ENCODE measurements at regions not wholly inside any gene's neighbourhood (a gene's known extent, or its start where the extent isn't known, plus 50 kb on each side); places are given as distances from the start of the nearest gene placed in this dataset.
"Not testable (repeated sequence)": the region's sequence is repeated elsewhere in the genome, so short reads cannot be mapped to it uniquely, and the experiment has no call there.

DNA sequence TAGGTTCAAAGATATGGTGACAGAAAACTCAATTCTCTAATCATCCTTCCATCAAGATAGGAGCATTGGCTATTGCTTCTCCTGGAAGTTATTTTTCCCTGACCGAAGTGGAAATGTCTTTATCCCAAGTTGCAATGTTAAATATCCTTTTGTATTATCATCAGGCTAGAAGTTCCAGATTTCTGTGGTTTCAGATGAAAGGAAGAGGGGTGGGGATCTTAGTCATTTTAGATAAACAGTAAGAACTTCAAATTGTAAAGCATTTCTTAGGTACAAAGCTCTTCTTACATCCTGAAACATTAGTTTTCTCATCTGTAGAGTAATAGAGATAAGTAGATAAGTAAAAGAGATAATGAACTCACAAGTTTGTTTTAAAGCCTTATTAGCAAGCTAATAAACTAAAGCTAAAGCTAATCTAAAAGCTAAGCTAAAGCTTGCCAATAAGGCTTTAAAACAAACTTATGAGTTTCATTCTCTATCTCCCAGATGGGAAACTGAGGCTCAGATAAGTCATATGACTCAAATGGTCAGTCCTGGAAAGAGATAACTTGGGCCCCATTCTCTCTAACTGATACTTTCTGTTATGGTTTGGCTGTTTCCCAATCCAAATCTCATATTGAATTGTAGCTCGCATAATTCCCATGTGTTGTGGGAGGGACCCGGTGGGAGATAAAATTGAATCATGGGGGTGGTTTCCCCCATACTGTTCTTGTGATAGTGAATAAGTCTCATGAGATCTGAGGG lies 99.2 kb upstream of the KCNK2 start:
- DNase-seq (ENCODE audit: low read depth in 3 of 3) = no peak

DNA sequence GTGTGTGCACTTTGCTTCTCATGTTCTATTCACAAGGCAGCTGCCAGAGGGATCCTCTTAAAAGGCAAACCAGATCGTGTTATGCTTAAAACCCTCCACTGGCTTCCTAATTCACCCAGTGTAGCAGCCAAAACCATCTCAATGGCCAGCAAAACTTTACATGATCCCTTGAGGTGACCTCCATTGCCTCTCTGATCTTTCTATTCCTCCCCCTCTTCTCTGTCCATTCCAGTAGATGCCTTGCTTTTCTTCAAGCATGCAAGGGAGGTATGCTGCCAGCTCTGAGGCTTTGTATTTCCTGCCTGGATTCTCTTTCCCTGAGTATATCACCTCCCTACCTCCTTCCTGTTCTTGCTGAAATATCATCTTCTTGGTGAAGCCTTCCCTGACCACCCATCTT lies 93.2 kb upstream of the KCNK2 start:
- no peak for DNase-seq (ENCODE audit: low read depth in 3 of 3)

DNA sequence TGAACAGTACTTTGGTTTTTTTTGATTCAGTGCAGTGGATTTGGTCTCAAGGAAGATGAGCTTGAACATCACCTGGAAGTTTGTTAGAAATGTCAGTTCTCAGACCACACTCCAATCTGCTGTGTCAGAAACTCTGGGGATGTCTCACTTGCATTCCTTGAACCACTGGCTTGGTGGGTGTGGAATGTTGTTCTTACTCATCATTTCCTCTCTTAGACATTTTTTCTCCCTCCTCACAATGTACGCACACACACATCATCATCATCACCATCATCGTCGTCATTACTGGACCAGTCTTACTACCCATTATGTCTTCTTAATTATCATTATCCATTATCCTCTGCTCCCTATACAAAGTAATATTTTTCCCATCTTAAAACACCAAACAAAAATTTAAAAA lies 91.9 kb upstream of the KCNK2 start:
- no peak for DNase-seq (ENCODE audit: low read depth in 3 of 3)

DNA sequence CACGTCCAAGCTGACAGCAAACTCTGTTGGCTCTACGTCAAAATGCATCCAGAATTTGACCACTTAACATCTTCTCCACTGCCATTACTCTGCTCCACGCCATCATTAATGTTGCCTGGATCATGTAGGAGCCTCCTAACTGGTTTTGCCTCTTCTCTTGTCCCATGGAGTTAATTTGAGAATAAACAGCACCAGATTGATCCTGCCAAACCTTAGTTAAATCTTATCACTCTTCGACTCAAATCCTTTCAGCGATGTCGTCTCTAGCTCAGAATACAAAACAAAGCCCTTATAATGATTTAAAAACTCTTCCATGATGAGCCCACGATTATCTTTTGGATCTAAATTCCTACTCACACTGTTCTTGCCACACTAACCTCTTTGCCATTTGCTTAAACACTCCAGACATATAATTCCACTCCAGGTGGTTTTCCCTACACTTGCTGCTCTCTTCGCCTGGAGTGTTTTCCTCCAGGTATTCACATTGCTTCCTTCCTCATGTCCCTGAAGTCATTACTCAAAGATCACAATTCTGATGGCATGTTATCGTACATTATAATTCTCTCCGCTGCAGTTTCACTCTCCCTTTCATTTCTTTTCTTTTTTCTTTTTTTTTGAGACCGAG lies 90.7 kb upstream of the KCNK2 start:
- DNase-seq (ENCODE audit: low read depth in 3 of 3) = no peak

DNA sequence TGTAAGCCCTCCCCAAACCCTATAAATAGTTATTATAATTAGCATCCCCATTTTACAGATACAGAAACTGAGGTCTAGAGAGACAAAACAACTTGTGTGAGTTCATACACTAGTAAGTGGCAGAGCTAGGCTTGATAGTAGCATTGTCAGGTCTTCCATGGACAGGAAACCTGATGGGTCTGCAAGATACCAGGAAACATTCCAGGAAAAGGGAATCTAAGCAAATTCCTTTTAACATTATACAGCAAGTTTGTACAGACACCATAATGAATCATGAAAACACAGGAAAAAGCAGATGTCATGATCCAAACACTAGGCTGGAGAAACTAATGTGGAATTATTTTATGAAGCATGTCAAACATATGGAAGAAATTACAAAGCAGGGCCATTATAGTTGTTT lies 89.1 kb upstream of the KCNK2 start:
- no peak for DNase-seq (ENCODE audit: low read depth in 3 of 3)

DNA sequence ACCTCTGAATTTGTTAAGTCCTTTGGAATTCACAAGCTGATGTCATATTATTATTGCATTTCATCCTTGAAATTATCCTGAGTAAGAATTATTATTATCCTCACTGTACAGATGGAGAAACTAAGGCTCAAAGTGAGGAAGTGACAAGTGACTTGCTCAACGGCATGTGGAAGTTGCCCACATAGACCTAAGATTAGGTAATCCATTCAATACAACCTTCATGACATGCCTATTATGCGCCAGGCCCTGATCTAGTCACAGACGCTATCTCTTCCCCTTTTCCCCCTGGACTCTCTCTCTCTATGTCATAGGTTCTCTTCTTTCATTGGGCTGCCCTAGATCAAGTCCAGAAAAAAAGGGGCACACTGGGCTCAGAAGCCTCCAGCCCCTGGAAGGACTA lies 84.9 kb upstream of the KCNK2 start:
- no peak for DNase-seq (ENCODE audit: low read depth in 3 of 3)

DNA sequence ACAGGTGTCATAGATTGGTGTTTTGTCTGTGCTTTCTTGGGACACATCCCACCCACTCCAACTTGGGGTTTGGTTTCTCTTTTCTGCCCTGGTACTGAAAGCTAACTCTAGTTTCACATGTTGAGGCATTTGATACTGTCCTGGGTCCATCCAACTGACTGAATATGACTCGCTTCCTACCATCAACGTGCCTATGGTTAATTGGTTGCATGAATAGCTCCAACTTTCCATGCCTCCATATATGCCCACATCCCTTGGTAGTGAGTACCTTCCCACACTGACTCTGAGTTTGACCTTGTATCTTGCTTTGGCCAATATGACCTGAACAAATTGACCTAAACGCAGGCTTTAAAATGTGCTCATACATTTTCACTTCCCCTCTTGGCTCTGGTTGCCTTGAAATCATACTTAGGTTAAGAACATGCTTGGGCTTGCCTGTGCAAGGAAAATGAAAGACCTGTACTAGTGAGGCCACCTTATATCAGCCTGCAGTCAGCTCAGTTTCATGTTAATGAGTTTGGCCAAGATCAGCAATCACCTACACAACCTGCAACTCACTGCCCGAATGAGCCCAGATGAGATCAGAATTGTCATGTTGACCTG lies 81.0 kb upstream of the KCNK2 start:
- DNase-seq (ENCODE audit: low read depth in 3 of 3) = no peak

DNA sequence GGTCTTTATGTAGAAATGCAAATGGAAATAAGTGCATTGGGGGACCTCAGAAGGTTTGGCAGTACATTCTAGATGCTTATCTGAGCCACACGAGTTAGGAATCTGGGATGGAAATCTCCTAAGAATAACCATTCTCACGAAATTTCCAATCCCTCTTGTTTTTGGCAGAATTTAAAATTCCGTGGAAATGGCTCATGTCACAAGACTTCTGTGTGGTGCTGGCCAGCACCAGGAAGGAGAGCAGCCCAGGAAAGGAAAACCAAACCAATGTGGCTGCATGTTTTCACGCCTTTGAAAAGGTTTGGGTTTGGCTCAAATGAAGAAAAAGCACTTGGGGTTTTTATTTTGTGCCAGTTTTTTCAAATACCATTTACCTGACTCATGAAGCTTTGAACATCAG lies 80.1 kb upstream of the KCNK2 start:
- no peak for DNase-seq (ENCODE audit: low read depth in 3 of 3)

DNA sequence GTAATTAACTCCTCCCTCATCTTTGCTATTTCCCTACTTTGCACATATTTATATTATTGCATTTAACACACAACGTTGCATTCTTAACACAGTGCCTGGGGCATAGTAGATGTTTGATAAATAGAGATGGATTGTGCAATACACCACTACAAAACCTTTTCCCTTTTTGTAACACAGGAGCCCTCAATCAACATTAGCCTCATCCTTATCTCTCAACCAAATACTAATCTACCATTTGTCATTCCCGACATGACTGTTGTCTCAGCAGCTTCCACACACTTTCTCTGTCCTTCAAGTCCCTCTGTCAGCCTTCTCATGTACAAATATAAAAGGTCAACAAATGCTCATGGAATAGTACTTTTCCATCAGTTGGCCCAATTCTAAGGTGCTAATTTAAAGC lies 78.9 kb upstream of the KCNK2 start:
- DNase-seq (ENCODE audit: low read depth in 3 of 3) = no peak

DNA sequence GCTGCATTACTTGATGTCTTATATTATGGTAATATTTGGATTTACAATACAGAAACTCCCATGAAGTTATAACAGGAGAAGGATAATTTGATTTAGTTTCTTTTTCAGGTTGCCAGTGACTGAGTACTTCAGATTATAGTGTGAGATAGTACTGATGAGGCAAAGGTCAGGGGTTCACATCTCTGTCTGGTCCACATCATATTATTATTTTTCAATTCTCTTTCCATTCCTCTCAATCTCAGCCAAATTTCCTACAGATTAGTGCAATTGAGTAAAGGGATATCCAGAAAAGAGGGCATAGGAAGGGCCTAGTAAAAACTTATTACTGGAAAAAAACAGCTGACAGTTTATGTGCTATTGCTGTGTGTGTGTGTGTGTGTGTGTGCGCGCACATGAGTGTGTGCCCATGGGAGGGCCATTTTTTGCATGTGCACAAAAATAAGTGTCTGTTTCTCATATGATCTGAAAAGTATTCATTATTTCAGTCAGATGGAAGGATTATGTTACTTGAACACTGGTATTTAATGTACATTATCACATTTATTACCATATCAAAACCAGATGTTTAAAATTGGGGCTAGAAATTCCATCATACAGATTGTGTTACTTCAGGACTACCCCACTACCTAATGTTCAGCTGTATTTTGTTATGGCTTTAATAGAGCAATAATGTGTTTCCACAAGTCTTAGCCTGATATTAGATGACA lies 78.3 kb upstream of the KCNK2 start:
- no peak for DNase-seq (ENCODE audit: low read depth in 3 of 3)

DNA sequence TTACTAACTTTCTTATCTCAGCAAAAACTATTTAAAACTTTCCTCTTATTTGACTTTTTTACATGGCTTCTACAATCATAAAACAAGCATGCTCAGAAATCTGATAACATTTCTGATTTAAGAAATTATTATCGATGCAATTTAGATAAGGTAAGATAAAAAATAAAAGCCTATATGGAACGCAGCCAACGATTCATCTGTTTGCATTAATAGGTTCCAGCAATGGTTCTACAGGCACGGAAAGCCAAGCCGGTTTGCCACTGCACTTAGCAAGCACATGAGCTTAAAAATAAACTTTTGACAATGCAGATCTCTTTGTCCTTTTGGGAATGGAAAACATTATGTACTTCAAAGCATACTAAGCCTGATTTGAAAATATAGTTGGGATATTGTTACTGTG lies 77.5 kb upstream of the KCNK2 start:
- no peak for DNase-seq (ENCODE audit: low read depth in 3 of 3)

DNA sequence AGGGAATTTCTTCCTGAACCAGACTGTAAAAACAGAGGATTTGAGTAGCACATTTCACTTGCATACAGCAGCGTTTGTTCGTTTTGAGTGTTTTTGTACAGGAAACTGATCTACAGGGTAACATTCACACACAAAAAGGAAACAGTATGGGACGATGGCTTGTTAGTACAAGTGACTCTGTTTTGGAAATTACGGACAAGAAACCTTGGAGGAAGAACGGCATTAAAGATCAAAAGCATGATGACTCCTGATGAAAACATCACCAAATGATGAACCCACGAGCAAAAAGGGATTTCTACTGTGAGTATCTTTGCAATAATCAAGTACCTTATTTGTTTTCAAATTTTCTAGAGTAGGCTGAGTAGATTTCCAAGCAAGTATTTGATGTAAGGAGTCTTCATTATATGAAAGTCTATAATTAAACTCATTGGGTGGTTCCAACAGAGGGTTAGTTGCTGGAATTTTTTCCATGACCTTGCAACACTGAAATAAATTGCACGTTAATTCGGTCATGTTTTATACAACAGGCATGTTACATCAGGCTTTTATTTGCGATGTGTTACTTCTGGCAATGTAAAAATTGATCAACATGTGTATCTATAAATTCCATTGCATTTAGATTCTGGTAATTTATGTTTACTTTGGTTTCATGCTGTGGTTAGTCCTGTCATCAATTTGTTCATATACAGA lies 76.7 kb upstream of the KCNK2 start:
- no peak for DNase-seq (ENCODE audit: low read depth in 3 of 3)

DNA sequence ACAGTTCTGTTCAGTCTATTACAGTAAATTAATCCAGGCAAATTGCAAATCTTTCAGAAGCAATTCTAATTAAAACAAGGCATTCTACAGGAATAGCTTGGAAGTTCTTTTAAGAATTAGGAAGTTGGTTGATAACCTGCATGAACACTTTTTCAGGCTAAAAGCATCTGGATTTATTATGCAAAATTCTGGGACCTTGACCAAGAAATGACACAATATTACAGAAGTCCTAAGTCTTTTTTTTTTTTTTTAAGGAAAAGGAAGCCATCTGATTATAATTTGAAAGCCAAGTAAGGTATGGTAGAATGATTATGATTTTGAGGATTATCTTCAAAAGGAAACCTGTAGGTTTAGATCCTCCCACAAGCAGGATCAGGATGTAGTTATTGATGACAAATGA lies 74.7 kb upstream of the KCNK2 start:
- no peak for DNase-seq (ENCODE audit: low read depth in 3 of 3)

DNA sequence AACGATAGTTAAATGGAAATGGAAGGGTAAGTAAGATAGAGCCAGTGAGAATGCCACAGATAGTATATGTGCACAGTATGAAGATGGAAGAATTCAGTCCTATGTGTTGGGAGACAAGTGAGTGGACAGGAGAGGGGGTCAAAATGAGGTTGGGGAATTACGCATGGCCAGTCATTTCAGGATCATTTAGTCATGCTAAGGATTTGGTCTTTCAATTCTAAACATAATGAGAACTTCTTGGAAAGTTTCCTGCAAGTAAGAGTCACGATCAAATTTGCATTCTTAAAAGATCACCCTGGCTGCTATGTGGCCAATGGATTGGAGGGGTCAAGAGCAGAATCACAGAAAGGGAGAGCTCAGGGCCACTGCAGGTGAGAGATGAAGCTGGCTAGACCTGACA lies 64.0 kb upstream of the KCNK2 start:
- DNase-seq (ENCODE audit: low read depth in 3 of 3) = no peak

DNA sequence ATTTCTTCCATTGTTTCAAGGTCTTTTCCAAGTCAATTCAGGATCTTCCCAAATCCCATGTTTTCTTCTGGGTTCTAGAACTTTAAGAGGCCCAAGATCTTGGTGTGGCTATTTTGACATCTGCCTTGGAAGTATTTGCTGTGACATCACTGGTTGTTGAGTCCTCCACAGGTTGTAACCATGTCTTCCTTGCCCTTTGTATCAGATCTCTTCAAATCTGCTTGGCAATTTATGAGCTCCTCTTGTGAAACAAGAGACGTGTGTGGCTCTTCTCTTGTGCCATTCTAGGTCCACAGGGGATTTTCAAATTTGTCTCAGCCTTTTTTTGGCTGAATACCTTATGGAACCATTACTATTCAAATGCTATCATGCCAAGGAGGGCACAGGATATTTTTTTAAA lies 60.3 kb upstream of the KCNK2 start:
- DNase-seq (ENCODE audit: low read depth in 3 of 3) = no peak

DNA sequence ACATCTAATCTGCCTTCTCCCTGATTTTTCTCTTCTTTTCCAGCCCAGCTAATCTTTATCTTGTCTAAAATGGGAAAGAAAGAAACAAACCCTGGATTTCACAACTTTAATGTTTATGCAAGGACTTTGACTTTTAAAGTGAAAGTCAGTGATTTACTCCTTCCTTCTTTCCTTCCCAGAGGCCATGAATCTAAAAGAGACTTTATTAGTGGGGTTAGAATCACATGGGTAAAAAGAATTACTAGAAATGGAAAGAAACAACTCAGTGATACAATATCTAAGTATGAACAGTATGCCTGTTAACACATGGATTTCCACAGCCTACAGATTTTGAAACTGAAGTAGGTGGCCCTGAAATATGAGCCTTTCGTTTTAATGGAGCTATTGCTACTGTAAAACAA lies 59.8 kb upstream of the KCNK2 start:
- DNase-seq (ENCODE audit: low read depth in 3 of 3) = no peak

DNA sequence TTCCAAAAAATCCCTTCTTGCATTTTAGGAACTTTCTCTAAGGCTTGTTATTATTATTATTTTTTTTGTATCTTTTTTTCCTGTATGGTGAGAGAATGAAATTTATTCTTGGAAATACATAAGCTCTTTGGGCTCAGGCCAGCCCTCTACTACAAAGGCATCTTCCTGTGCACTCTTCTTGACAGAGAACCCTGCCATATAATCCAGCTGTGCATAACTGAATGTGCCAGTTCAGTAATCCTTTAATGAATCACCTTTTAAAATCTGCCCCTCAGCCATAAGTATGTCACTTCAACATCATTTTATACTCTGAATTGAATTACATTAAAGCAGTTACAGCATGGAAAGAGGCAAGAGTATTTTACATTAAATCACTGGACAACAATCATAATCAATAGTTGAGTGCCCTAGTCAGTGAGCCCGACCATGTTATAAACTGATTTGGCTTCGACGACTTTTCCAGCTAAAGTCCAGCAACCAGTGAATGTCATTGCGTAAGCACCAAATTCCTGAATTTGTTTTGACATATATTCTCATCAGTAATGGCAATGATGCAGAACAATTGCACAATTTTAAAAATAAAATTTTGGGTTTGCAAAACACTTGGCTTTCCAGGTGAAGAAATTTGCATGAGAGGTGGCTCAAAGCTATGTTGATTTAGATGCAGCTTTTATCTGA lies 59.2 kb upstream of the KCNK2 start:
- no peak for DNase-seq (ENCODE audit: low read depth in 3 of 3)

DNA sequence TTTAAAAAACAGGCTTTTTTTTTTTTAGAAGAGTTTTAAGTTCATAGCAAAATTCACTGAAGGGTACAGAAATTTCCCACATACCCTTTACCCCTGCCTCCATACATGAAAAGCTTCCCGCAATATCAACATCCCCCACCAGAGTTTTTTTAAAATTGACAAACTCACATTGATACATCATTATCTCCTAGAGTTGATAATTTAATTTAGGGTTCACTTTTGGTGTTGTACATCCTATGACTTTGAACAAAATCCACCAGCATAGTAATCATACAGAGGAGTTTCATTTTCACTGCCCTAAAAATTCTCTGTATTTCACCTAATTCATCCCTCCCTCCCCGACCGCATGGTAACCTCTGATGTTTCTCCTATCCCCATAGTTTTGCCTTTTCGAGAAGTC lies 53.6 kb upstream of the KCNK2 start:
- DNase-seq (ENCODE audit: low read depth in 3 of 3) = no peak

DNA sequence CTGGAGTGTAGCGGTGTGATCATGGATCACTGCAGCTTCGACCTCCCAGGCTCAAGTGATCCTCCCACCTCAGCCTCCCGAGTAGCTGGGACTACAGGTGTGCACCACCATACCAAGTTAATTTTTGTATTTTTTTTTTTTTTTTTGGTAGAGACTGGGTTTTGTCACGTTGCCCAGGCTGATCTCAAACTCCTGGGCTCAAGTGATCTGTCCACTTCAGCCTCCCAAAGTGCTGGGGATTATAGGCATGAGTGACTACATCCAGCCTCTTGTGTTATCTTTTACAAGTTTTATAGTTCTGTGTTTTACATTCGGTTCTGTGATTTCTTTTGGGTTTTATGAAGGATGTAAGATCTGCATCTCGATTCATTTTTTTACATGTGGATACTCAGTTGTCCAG lies 52.0 kb upstream of the KCNK2 start:
- DNase-seq (ENCODE audit: low read depth in 3 of 3) = not testable (repeated sequence)

DNA sequence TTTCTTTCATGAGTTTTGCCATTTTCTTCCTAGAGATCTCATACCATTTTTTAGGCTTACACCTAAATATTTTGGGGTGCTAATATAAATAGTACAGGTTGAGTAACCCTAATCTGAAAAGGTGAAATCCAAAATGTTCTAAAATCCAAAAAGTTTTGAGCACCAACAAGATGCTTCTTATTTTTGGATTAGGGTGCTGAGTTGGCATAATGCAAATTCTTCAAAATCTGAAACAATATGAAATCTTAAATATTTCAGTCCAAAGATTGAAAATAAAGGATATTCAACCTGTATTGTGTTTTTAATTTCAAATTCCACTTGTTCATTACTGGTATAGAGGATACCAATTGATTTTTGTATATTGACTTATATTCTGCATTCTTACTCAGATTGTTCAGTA lies 51.1 kb upstream of the KCNK2 start:
- DNase-seq (ENCODE audit: low read depth in 3 of 3) = no peak

Measured in stimulated activated CD4-positive, alpha-beta T cell treated with anti-CD3 and anti-CD28 coated beads, TNF-alpha, amount 100 ng/mL, for 24 hours (primary cell).